ENCODE measurements at regions not wholly inside any gene's neighbourhood (a gene's known extent, or its start where the extent isn't known, plus 50 kb on each side); places are given as distances from the start of the nearest gene placed in this dataset.

- in situ Hi-C loops (cut with HindIII; ENCODE audit: low pct_ligation_motif_present, low pct_unique_long_range_greater_than_20kb, low sequenced_read_pairs), result no loop called here
- no peak for DNase-seq
Observed at GRCh38 chrX:129227366-129227765, 295.9 kb downstream of the SMARCA1 start.

- in situ Hi-C loops (cut with HindIII; ENCODE audit: low pct_ligation_motif_present, low pct_unique_long_range_greater_than_20kb, low sequenced_read_pairs), result no loop called here
- no peak for DNase-seq
Observed at GRCh38 chrX:129193357-129193756, 329.9 kb downstream of the SMARCA1 start.

- DNase-seq, result no peak
- in situ Hi-C loops (cut with HindIII; ENCODE audit: low pct_ligation_motif_present, low pct_unique_long_range_greater_than_20kb, low sequenced_read_pairs), result no loop called here
Observed at GRCh38 chrX:129188231-129188630, 335.1 kb downstream of the SMARCA1 start.

GRCh38 chrX:129176710-129177109 lies 346.6 kb downstream of the SMARCA1 start:
- DNase-seq, result no peak
- in situ Hi-C loops (cut with HindIII; ENCODE audit: low pct_ligation_motif_present, low pct_unique_long_range_greater_than_20kb, low sequenced_read_pairs), result no loop called here

DNA sequence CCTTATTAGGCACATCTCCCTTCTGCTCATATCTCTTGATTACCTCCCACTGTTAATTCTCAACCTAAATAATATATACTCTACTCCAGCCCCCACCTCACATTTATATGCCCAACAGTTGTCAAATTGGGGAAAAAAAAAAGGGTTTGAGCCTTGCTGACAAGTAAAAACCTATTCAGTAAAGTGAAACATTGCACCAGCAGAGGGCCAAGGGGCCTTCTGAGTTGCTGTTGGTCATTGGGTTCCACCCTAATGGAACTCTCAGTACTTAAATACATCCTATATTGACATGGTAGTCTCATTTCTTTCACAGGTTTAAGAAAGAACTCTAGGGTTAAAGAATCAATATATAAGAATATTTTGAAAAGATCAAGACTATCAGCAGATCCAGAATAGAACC lies 362.2 kb downstream of the SMARCA1 start:
- DNase-seq, result no peak
- in situ Hi-C loops (cut with HindIII; ENCODE audit: low pct_ligation_motif_present, low pct_unique_long_range_greater_than_20kb, low sequenced_read_pairs), result no loop called here

DNA sequence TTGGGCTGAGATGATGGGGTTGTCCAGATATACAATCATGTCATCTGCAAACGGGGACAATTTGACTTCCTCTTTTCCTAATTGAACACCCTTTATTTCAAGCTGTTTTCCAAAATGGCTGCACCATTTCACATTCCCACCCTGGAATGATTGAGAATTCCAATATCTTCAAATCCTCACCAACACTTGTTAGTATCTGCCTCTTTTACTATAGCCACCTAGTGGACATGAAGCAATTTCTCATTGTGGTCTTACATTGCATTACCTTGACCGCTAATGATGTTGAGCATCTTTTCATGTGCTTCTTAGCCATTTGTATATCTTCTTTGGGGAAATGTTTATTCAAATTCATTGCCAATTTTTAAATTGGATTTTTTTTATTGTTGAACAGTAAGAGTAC lies 364.8 kb downstream of the SMARCA1 start:
- DNase-seq, result no peak
- in situ Hi-C loops (cut with HindIII; ENCODE audit: low pct_ligation_motif_present, low pct_unique_long_range_greater_than_20kb, low sequenced_read_pairs), result no loop called here

DNA sequence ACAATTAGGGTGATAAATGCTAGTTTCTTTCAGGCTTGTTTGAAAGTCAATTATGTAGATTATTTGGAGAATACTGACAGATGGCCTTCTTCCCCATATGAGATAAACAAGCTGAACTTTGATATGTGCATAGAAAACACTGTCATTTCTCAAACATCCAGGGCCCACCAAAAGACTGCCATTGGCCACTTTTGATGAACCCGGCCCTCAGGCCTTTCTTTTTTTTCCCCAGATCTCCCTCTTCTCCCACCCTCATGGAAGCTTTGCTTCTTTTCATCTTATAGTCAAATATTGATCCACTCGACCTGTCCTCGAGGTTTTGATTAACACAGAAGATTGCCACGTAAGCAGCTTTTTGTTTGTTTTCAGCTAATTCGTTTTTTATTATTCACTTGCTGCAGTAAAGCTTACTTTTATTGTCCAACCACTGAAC lies 377.4 kb downstream of the SMARCA1 start:
- DNase-seq, result no peak
- in situ Hi-C loops (cut with HindIII; ENCODE audit: low pct_ligation_motif_present, low pct_unique_long_range_greater_than_20kb, low sequenced_read_pairs), result no loop called here

DNA sequence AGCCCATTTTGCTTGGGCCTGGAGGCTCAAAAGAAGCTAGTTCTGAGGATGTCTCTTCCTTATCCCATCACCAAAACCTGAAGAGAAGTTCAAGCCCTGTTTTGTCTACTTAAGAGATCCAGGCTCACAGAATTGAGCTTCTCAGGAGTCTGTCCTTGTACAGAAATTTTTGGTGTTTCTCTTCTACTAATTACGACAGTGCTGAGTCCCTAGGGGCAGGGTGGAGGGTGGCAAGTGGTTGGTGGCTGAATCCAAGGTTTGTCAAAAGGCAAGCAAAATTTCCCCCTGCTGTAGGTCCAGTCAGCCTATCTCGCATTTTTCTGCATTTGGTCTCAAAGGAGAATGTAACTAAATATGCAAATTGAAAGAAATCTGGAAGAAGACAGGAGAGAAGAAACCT lies 377.9 kb downstream of the SMARCA1 start:
- in situ Hi-C loops (cut with HindIII; ENCODE audit: low pct_ligation_motif_present, low pct_unique_long_range_greater_than_20kb, low sequenced_read_pairs), result no loop called here
- no peak for DNase-seq

- no peak for DNase-seq
- in situ Hi-C loops (cut with HindIII; ENCODE audit: low pct_ligation_motif_present, low pct_unique_long_range_greater_than_20kb, low sequenced_read_pairs), result no loop called here
Observed at GRCh38 chrX:129144172-129145038, 378.9 kb downstream of the SMARCA1 start.

- in situ Hi-C loops (cut with HindIII; ENCODE audit: low pct_ligation_motif_present, low pct_unique_long_range_greater_than_20kb, low sequenced_read_pairs), result no loop called here
Observed at GRCh38 chrX:129139837-129140598, 383.3 kb downstream of the SMARCA1 start.

GRCh38 chrX:129125122-129125914 lies 398.0 kb downstream of the SMARCA1 start:
- DNase-seq, result no peak
- in situ Hi-C loops (cut with HindIII; ENCODE audit: low pct_ligation_motif_present, low pct_unique_long_range_greater_than_20kb, low sequenced_read_pairs), result no loop called here

More at GRCh38 chrX:129139837-129140598, 383.3 kb downstream of the SMARCA1 start:
- DNase-seq, result no peak

GRCh38 chrX:129123795-129124194 lies 399.5 kb downstream of the SMARCA1 start:
- in situ Hi-C loops (cut with HindIII; ENCODE audit: low pct_ligation_motif_present, low pct_unique_long_range_greater_than_20kb, low sequenced_read_pairs), result no loop called here
- DNase-seq, result no peak

DNA sequence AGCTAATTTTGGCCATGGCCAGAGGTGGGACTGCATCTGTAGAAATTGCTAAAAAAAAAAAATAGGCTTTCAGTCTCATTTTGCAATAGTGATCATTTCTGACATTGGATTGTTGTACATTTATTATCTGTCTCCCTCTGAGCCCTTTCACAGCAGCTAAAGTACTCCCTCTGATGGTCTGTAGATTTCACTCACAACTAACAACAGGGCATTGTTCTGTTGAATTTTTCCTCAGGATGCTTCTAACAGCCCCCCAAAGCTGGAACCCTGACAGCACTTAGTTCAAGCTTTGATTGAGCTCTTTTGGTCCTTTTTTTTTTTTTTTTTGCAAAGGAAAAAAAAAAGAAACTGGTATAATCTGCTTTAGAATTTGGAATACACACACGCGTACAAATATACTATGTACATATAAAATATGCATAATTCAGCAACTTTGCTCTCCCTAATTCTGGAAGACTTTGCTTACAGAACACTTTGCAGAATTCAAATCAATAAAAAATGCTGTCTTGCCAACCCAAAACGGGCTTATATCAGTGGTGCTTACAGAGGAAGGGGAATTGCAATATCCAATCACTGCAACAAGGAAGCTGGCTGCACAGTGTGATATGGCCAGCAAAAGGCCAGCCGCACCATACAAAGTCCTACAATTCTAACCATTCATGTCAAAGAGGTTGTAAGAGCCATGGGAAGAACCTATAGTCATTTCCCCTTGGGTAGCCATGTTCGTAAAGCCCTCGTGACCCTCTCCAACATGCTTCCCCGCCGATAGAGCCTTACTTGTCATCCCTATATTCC lies 406.4 kb downstream of the SMARCA1 start:
- in situ Hi-C loops (cut with HindIII; ENCODE audit: low pct_ligation_motif_present, low pct_unique_long_range_greater_than_20kb, low sequenced_read_pairs), result no loop called here
- no peak for DNase-seq

- in situ Hi-C loops (cut with HindIII; ENCODE audit: low pct_ligation_motif_present, low pct_unique_long_range_greater_than_20kb, low sequenced_read_pairs), result no loop called here
- DNase-seq, result no peak
Observed at GRCh38 chrX:129115935-129116334, 407.4 kb downstream of the SMARCA1 start.

GRCh38 chrX:129115104-129115503 lies 408.2 kb downstream of the SMARCA1 start:
- peak; percentile 39 for DNase-seq
- in situ Hi-C loops (cut with HindIII; ENCODE audit: low pct_ligation_motif_present, low pct_unique_long_range_greater_than_20kb, low sequenced_read_pairs), result no loop called here

GRCh38 chrX:129111081-129111798 lies 412.1 kb downstream of the SMARCA1 start:
- in situ Hi-C loops (cut with HindIII; ENCODE audit: low pct_ligation_motif_present, low pct_unique_long_range_greater_than_20kb, low sequenced_read_pairs), result no loop called here
- DNase-seq, result no peak

- DNase-seq, result no peak
- in situ Hi-C loops (cut with HindIII; ENCODE audit: low pct_ligation_motif_present, low pct_unique_long_range_greater_than_20kb, low sequenced_read_pairs), result no loop called here
Observed at GRCh38 chrX:129108936-129109335, 414.4 kb downstream of the SMARCA1 start.

- in situ Hi-C loops (cut with HindIII; ENCODE audit: low pct_ligation_motif_present, low pct_unique_long_range_greater_than_20kb, low sequenced_read_pairs), result no loop called here
- DNase-seq, result no peak
Observed at GRCh38 chrX:129099207-129099606, 424.1 kb downstream of the SMARCA1 start.

Measured in ACHN (cell line).